HepG2 (cell line): ENCODE measurements at regions not wholly inside any gene's neighbourhood (a gene's known extent, or its start where the extent isn't known, plus 50 kb on each side); places are given as distances from the start of the nearest gene placed in this dataset.

ENCODE experiments used
- ELF4 ChIP-seq: sonication (generic); formaldehyde crosslinking; IDR thresholded peaks from 2 replicates; pipeline ENCODE4 v1.5.0; 2020; ENCODE audit warnings: missing genetic modification reagents, mild to moderate bottlenecking, moderate library complexity, borderline replicate concordance
- MAF1 ChIP-seq: sonication (generic); formaldehyde crosslinking; IDR thresholded peaks from 2 replicates; pipeline ENCODE4 v1.5.0; 2020; ENCODE audit warnings: missing genetic modification reagents, borderline replicate concordance
- NR2F6 ChIP-seq, 2 experiments: IDR thresholded peaks; 2 replicates each; pipeline ENCODE4 v1.6.1; 2016; ENCODE audit warnings: antibody characterized with exemption in 1 of 2, mild to moderate bottlenecking in 1 of 2
- RARA ChIP-seq: IDR thresholded peaks from 2 replicates; pipeline ENCODE4 v1.6.1; 2016; ENCODE audit warnings: missing genetic modification reagents, missing compliant biosample characterization
- THAP11 ChIP-seq: IDR thresholded peaks from 2 replicates; pipeline ENCODE4 v1.6.1; 2016; ENCODE audit warnings: missing biosample characterization, missing genetic modification reagents
- ZMYM3 ChIP-seq: sonication (generic); formaldehyde crosslinking; IDR thresholded peaks from 2 replicates; pipeline ENCODE4 v1.5.1; 2020; ENCODE audit warnings: mild to moderate bottlenecking, missing genetic modification reagents
- ZNF12 ChIP-seq: sonication (generic); formaldehyde crosslinking; IDR thresholded peaks from 2 replicates; pipeline ENCODE4 v1.5.0; 2020; ENCODE audit warnings: missing genetic modification reagents
- ZNF563 ChIP-seq: sonication (generic); formaldehyde crosslinking; IDR thresholded peaks from 2 replicates; pipeline ENCODE4 v1.8.0; 2022; ENCODE audit warnings: mild to moderate bottlenecking, moderate library complexity, missing genetic modification reagents
- ZSCAN22 ChIP-seq: sonication (generic); formaldehyde crosslinking; IDR thresholded peaks from 2 replicates; pipeline ENCODE4 v1.4.0; 2020; ENCODE audit warnings: mild to moderate bottlenecking, missing genetic modification reagents
- ZSCAN25 ChIP-seq: sonication (generic); formaldehyde crosslinking; IDR thresholded peaks from 2 replicates; pipeline ENCODE4 v1.8.0; 2022; ENCODE audit warnings: mild to moderate bottlenecking, missing genetic modification reagents
- TF ChIP-seq, protein P1 (sequence below): sonication (generic); formaldehyde crosslinking; IDR thresholded peaks from 2 replicates; pipeline ENCODE4 v1.5.0; 2020; ENCODE audit warnings: missing genetic modification reagents
- TF ChIP-seq, protein P2 (sequence below): sonication (generic); formaldehyde crosslinking; IDR thresholded peaks from 2 replicates; pipeline ENCODE4 v1.4.0; 2020; ENCODE audit warnings: missing genetic modification reagents
- TF ChIP-seq, protein P3 (sequence below): sonication (generic); IDR thresholded peaks from 2 replicates; pipeline ENCODE4 v1.6.1; 2016; ENCODE audit warnings: low read depth, borderline replicate concordance
- TF ChIP-seq, protein P4 (sequence below): sonication (generic); formaldehyde crosslinking; IDR thresholded peaks from 2 replicates; pipeline ENCODE4 v1.5.0; 2020; ENCODE audit warnings: mild to moderate bottlenecking, missing genetic modification reagents, borderline replicate concordance
- TF ChIP-seq, protein P5 (sequence below): sonication (generic); formaldehyde crosslinking; IDR thresholded peaks from 2 replicates; pipeline ENCODE4 v1.4.0; 2020; ENCODE audit warnings: missing genetic modification reagents; ENCODE audit errors: not compliant biosample characterization
- TF ChIP-seq, protein P6 (sequence below): sonication (generic); formaldehyde crosslinking; IDR thresholded peaks from 2 replicates; pipeline ENCODE4 v1.8.0; 2023; ENCODE audit warnings: mild to moderate bottlenecking, missing genetic modification reagents

DNA sequence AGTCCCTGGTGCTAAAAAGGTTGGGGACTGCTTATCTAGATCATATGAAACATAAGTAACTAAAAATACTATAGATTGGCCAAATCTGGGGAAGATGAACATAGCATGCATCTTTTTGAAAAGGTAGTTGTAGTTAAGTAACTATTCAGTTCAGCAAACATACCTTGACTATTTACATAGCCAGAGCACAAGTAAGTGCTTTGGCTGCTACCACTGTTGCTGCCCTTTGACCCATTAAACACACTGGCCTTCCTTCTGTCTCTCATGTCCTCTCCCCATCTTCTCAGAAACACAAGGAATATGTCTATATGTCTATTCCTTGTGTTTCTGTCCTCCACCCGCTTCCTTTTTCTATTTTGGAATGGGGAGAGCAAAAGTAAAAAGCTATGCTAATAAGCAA lies 87.9 kb upstream of the SPRY1 start (continued):
- TF ChIP-seq, protein P1, sequence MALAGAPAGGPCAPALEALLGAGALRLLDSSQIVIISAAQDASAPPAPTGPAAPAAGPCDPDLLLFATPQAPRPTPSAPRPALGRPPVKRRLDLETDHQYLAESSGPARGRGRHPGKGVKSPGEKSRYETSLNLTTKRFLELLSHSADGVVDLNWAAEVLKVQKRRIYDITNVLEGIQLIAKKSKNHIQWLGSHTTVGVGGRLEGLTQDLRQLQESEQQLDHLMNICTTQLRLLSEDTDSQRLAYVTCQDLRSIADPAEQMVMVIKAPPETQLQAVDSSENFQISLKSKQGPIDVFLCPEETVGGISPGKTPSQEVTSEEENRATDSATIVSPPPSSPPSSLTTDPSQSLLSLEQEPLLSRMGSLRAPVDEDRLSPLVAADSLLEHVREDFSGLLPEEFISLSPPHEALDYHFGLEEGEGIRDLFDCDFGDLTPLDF = no peak
- TF ChIP-seq ZNF12 (CRISPR knock-in tag) (no peak), NR2F6 (IDR thresholded peaks at IDR 0.05) (peak; percentile 40; the same call in 1 of the 2 replicates), NR2F6 (CRISPR knock-in tag; IDR thresholded peaks at IDR 0.05) (peak; percentile 57; the same call in 1 of the 2 replicates), THAP11 (CRISPR knock-in tag) (no peak), RARA (0 out of 2 replicates have a peak, but pooled peaks have one; percentile 13), MAF1 (CRISPR knock-in tag) (no peak), ELF4 (CRISPR knock-in tag) (no peak), ZSCAN25 (CRISPR knock-in tag) (no peak), ZMYM3 (CRISPR knock-in tag) (no peak), ZSCAN22 (no peak), ZNF563 (CRISPR knock-in tag) (no peak)
- TF ChIP-seq, protein P2, sequence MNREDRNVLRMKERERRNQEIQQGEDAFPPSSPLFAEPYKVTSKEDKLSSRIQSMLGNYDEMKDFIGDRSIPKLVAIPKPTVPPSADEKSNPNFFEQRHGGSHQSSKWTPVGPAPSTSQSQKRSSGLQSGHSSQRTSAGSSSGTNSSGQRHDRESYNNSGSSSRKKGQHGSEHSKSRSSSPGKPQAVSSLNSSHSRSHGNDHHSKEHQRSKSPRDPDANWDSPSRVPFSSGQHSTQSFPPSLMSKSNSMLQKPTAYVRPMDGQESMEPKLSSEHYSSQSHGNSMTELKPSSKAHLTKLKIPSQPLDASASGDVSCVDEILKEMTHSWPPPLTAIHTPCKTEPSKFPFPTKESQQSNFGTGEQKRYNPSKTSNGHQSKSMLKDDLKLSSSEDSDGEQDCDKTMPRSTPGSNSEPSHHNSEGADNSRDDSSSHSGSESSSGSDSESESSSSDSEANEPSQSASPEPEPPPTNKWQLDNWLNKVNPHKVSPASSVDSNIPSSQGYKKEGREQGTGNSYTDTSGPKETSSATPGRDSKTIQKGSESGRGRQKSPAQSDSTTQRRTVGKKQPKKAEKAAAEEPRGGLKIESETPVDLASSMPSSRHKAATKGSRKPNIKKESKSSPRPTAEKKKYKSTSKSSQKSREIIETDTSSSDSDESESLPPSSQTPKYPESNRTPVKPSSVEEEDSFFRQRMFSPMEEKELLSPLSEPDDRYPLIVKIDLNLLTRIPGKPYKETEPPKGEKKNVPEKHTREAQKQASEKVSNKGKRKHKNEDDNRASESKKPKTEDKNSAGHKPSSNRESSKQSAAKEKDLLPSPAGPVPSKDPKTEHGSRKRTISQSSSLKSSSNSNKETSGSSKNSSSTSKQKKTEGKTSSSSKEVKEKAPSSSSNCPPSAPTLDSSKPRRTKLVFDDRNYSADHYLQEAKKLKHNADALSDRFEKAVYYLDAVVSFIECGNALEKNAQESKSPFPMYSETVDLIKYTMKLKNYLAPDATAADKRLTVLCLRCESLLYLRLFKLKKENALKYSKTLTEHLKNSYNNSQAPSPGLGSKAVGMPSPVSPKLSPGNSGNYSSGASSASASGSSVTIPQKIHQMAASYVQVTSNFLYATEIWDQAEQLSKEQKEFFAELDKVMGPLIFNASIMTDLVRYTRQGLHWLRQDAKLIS (CRISPR knock-in tag) = no peak
- TF ChIP-seq, protein P3, sequence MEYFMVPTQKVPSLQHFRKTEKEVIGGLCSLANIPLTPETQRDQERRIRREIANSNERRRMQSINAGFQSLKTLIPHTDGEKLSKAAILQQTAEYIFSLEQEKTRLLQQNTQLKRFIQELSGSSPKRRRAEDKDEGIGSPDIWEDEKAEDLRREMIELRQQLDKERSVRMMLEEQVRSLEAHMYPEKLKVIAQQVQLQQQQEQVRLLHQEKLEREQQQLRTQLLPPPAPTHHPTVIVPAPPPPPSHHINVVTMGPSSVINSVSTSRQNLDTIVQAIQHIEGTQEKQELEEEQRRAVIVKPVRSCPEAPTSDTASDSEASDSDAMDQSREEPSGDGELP = no peak
- TF ChIP-seq, protein P4, sequence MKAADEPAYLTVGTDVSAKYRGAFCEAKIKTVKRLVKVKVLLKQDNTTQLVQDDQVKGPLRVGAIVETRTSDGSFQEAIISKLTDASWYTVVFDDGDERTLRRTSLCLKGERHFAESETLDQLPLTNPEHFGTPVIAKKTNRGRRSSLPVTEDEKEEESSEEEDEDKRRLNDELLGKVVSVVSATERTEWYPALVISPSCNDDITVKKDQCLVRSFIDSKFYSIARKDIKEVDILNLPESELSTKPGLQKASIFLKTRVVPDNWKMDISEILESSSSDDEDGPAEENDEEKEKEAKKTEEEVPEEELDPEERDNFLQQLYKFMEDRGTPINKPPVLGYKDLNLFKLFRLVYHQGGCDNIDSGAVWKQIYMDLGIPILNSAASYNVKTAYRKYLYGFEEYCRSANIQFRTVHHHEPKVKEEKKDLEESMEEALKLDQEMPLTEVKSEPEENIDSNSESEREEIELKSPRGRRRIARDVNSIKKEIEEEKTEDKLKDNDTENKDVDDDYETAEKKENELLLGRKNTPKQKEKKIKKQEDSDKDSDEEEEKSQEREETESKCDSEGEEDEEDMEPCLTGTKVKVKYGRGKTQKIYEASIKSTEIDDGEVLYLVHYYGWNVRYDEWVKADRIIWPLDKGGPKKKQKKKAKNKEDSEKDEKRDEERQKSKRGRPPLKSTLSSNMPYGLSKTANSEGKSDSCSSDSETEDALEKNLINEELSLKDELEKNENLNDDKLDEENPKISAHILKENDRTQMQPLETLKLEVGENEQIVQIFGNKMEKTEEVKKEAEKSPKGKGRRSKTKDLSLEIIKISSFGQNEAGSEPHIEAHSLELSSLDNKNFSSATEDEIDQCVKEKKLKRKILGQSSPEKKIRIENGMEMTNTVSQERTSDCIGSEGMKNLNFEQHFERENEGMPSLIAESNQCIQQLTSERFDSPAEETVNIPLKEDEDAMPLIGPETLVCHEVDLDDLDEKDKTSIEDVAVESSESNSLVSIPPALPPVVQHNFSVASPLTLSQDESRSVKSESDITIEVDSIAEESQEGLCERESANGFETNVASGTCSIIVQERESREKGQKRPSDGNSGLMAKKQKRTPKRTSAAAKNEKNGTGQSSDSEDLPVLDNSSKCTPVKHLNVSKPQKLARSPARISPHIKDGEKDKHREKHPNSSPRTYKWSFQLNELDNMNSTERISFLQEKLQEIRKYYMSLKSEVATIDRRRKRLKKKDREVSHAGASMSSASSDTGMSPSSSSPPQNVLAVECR (CRISPR knock-in tag) = no peak
- TF ChIP-seq, protein P5, sequence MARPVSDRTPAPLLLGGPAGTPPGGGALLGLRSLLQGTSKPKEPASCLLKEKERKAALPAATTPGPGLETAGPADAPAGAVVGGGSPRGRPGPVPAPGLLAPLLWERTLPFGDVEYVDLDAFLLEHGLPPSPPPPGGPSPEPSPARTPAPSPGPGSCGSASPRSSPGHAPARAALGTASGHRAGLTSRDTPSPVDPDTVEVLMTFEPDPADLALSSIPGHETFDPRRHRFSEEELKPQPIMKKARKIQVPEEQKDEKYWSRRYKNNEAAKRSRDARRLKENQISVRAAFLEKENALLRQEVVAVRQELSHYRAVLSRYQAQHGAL (CRISPR knock-in tag) = no peak
- TF ChIP-seq, protein P6, sequence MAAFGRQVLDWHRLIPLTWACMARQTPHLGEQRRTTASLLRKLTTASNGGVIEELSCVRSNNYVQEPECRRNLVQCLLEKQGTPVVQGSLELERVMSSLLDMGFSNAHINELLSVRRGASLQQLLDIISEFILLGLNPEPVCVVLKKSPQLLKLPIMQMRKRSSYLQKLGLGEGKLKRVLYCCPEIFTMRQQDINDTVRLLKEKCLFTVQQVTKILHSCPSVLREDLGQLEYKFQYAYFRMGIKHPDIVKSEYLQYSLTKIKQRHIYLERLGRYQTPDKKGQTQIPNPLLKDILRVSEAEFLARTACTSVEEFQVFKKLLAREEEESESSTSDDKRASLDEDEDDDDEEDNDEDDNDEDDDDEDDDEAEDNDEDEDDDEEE (CRISPR knock-in tag) = no peak
